ENCODE measurements at regions not wholly inside any gene's neighbourhood (a gene's known extent, or its start where the extent isn't known, plus 50 kb on each side); places are given as distances from the start of the nearest gene placed in this dataset.

- no peak overlapping the region for H3K4me3 ChIP-seq (ENCODE audit: low read depth, low read length)
- no peak for DNase-seq (ENCODE audit: low read depth)
Measured at GRCh38 chr14:100484531-100485267, 102.5 kb downstream of the BEGAIN start.

GRCh38 chr14:100486025-100486828 lies 101.0 kb downstream of the BEGAIN start:
- peak; percentile 34 for DNase-seq (ENCODE audit: low read depth)
- no peak overlapping the region for H3K4me3 ChIP-seq (ENCODE audit: low read depth, low read length)
